Lung (tissue), 11 donors: ENCODE measurements at regions not wholly inside any gene's neighbourhood (a gene's known extent, or its start where the extent isn't known, plus 50 kb on each side); places are given as distances from the start of the nearest gene placed in this dataset.
A peak's percentile ranks its signal among the peaks of the same experiment; 100 is the strongest.

Experiments used
- ATAC-seq: fragments of 200-7000 bp; cut with Tn5 transposase; one replicate; pipeline ENCODE4 v1.9.1; 2020; ENCODE audit warnings: moderate number of reproducible peaks; ENCODE audit not compliant: insufficient read depth, low FRiP score
- DNase-seq, 3 donors: peaks; one replicate each; pipeline ENCODE4 v3.0.0-alpha.2; 2013 to 2017
- H3K27ac ChIP-seq, 2 donors: one replicate each; pipeline ENCODE4 v1.5.1; 2013; ENCODE audit warnings: mild to moderate bottlenecking in 2 of 2, moderate library complexity in 2 of 2, control low read depth in 1 of 2, inconsistent platforms in 1 of 2, low read depth in 1 of 2, low read length in 1 of 2
- H3K27me3 ChIP-seq, 3 donors: one replicate each; pipeline ENCODE4 v1.5.1; 2013; ENCODE audit warnings: low read length in 2 of 3; ENCODE audit not compliant: control insufficient read depth in 3 of 3, insufficient read depth in 3 of 3
- H3K36me3 ChIP-seq, 4 donors: one replicate each; pipeline ENCODE4 v1.5.1; 2013; ENCODE audit warnings: low read length in 4 of 4, mild to moderate bottlenecking in 1 of 4, moderate library complexity in 1 of 4; ENCODE audit not compliant: control insufficient read depth in 4 of 4, insufficient read depth in 4 of 4
- H3K4me1 ChIP-seq, 5 donors: one replicate each; pipeline ENCODE4 v1.5.1; 2013; ENCODE audit warnings: low read length in 5 of 5, mild to moderate bottlenecking in 2 of 5, moderate library complexity in 1 of 5; ENCODE audit not compliant: control insufficient read depth in 5 of 5, insufficient read depth in 5 of 5
- H3K4me3 ChIP-seq: one replicate; pipeline ENCODE4 v1.5.1; 2013; ENCODE audit warnings: mild to moderate bottlenecking, control low read depth, moderate library complexity
- H3K9ac ChIP-seq, 2 donors: one replicate each; pipeline ENCODE4 v1.5.1; 2013; ENCODE audit warnings: low read length in 2 of 2, control low read depth in 1 of 2; ENCODE audit not compliant: insufficient read depth in 1 of 2
- H3K9me3 ChIP-seq, 4 donors: one replicate each; pipeline ENCODE4 v1.5.1; 2013; ENCODE audit warnings: low read length in 3 of 4, mild to moderate bottlenecking in 1 of 4, moderate library complexity in 1 of 4; ENCODE audit not compliant: control insufficient read depth in 4 of 4, insufficient read depth in 3 of 4
- WGBS, 2 donors: extraction: QIAGEN DNeasy Blood & Tissue Kit; methylation state at CpG; one replicate each; pipeline ENCODE4 v1.1.7; 2013; 5-methylcytosine and 5-hydroxymethylcytosine counted together
- TF ChIP-seq, protein P1 (sequence below): IDR thresholded peaks from 2 replicates; pipeline ENCODE4 v1.5.1; 2012; ENCODE audit warnings: mild to moderate bottlenecking; ENCODE audit errors: control extremely low read depth, extremely low read depth
- donor health status: control.
- donor health status: control.
- donor health status: Bipolar disorder and iron deficiency.
- donor health status: healthy.
- donor health status: DM: yes; HTN: yes; CAD: no.

GRCh38 chr1:58883888-58884482 lies 100.1 kb upstream of the JUN start:
- Histone ChIP-seq H3K4me3 (no peak overlapping the region), H3K9ac (no peak overlapping the region), H3K27me3 (no peaks in the 10 kb centered on the region), H3K27ac (peak overlapping the region; percentile 37 to 76), H3K9me3 (peaks cover 0 to 2% (median 0%) of the 10 kb centered on the region in 4 donors), H3K36me3 (no peaks in the 10 kb centered on the region), H3K4me1 (peaks cover 3 to 30% (median 10%) of the 10 kb centered on the region in 5 donors)
- DNase-seq (peak; percentile 46 to 79 (median 55)), ATAC-seq (no peak)
- TF ChIP-seq, protein P1, sequence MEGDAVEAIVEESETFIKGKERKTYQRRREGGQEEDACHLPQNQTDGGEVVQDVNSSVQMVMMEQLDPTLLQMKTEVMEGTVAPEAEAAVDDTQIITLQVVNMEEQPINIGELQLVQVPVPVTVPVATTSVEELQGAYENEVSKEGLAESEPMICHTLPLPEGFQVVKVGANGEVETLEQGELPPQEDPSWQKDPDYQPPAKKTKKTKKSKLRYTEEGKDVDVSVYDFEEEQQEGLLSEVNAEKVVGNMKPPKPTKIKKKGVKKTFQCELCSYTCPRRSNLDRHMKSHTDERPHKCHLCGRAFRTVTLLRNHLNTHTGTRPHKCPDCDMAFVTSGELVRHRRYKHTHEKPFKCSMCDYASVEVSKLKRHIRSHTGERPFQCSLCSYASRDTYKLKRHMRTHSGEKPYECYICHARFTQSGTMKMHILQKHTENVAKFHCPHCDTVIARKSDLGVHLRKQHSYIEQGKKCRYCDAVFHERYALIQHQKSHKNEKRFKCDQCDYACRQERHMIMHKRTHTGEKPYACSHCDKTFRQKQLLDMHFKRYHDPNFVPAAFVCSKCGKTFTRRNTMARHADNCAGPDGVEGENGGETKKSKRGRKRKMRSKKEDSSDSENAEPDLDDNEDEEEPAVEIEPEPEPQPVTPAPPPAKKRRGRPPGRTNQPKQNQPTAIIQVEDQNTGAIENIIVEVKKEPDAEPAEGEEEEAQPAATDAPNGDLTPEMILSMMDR = no peak
- 14 to 36% methylated on average over 4 of the region's 4 CpGs for WGBS, 2 donors

DNA sequence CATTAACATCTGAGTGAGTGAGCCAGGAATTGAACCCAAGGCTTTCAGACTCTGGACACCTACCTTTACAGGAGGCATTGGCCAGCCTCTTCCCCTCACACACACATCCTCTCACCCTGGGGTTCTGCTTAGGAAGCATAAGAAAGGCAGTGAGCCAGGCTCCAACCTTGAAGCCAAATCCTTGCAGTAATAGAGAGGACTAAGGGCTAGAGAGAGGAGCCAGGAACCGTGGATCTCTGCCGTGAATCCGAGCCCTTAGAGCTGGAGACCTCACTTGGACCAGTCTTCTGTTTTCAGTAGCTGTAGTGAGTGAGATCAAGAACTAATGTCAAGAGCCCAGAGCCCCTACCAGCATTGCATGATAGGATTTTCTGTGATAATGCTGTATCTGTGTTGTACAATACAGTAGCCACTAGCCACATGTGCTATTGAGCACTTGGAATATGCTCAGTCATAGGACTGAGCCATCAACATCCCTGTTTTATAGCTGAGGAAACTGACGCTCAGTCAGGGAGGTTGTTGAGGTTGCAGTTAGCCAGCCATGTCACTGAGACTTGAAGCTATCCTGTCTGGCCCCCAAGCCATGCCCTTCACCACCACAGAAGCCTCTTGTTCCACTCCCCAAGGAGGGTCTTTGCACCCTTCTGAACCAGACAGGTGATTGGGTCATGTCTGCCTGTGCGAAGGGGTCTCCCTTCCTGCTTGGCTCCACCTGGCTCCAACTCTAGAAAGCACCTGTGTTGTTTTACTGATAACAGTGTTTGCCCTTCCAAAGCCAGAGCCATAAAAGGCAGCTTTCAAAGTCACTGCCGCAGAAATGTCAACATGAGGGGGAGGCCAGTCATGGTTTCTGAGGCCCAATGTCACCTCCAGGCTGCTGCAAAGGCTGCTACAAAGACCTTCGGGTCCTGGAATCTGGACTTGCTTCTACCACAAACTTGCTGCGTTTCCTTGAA lies 101.1 kb upstream of the JUN start:
- Histone ChIP-seq H3K27me3 (no peaks in the 10 kb centered on the region), H3K36me3 (no peaks in the 10 kb centered on the region), H3K4me1 (peaks cover 3 to 30% (median 10%) of the 10 kb centered on the region in 5 donors), H3K9me3 (peaks cover 0 to 2% (median 0%) of the 10 kb centered on the region in 4 donors), H3K9ac (no peak overlapping the region), H3K4me3 (no peak overlapping the region), H3K27ac (peak overlapping the region in 1 of 2 donors; percentile 37)
- WGBS, 2 donors = 46 to 58% methylated on average over 8 of the region's 8 CpGs
- DNase-seq (peak; percentile 75 to 89 (median 82)), ATAC-seq (peak; percentile 50)
- TF ChIP-seq, protein P1 = no peak

- peaks cover 0 to 2% (median 0%) of the 10 kb centered on the region in 4 donors for H3K9me3 ChIP-seq
- no peaks in the 10 kb centered on the region for H3K27me3 ChIP-seq
- TF ChIP-seq, protein P1 = no peak
- H3K36me3 ChIP-seq = no peaks in the 10 kb centered on the region
- no peak overlapping the region for H3K9ac ChIP-seq
- 53 to 73% methylated on average over 5 of the region's 5 CpGs for WGBS, 2 donors
- no peak overlapping the region for H3K4me3 ChIP-seq
- ATAC-seq = no peak
- H3K4me1 ChIP-seq = peaks cover 3 to 30% (median 10%) of the 10 kb centered on the region in 5 donors
- peak in 1 of 3 donors; percentile 46 for DNase-seq
- no peak overlapping the region for H3K27ac ChIP-seq
Observed at GRCh38 chr1:58885998-58886397, 102.2 kb upstream of the JUN start.
